Astrocyte of the spinal cord (primary cell): ENCODE measurements at regions not wholly inside any gene's neighbourhood (a gene's known extent, or its start where the extent isn't known, plus 50 kb on each side); places are given as distances from the start of the nearest gene placed in this dataset.
"Not testable (repeated sequence)": the region's sequence is repeated elsewhere in the genome, so short reads cannot be mapped to it uniquely, and the experiment has no call there.

Experiments
- DNase-seq: peaks from one replicate; pipeline ENCODE4 v3.0.0; 2011; ENCODE audit warnings: low read depth, low spot score
- H3K4me3 ChIP-seq: 2 replicates; pipeline ENCODE4 v1.5.1; 2011; ENCODE audit warnings: low read depth, mild to moderate bottlenecking, low read length, moderate library complexity
- CTCF ChIP-seq: IDR thresholded peaks from 2 replicates; pipeline ENCODE4 v1.5.1; 2012; ENCODE audit warnings: low read depth, mild to moderate bottlenecking, low read length, inconsistent platforms
- in situ Hi-C: cut with HindIII; loops from 2 replicates; pipeline ENCODE4 v1.10.0; 2017; ENCODE audit warnings: low sequenced_read_pairs

- no peak for DNase-seq
- no peak for TF ChIP-seq CTCF
- in situ Hi-C loops, result no loop called here
- H3K4me3 ChIP-seq, result no peak overlapping the region
Measured at GRCh38 chr4:138796761-138797160, 218.8 kb upstream of the NOCT start.

- in situ Hi-C loops, result no loop called here
- DNase-seq, result no peak
- no peak overlapping the region for H3K4me3 ChIP-seq
- TF ChIP-seq CTCF, result no peak
Measured at GRCh38 chr4:138790706-138791340, 224.8 kb upstream of the NOCT start.

- no peak for TF ChIP-seq CTCF
- in situ Hi-C loops, result no loop called here
Measured at GRCh38 chr4:138789796-138790195, 225.8 kb upstream of the NOCT start.

GRCh38 chr4:138788857-138789256 is 226.7 kb upstream of the NOCT start:
- no peak for TF ChIP-seq CTCF
- in situ Hi-C loops, result no loop called here
- no peak for DNase-seq
- H3K4me3 ChIP-seq, result no peak overlapping the region

More at GRCh38 chr4:138789796-138790195, 225.8 kb upstream of the NOCT start:
- H3K4me3 ChIP-seq, result no peak overlapping the region
- DNase-seq, result no peak

GRCh38 chr4:138788267-138788790 is 227.3 kb upstream of the NOCT start:
- no peak for DNase-seq
- no peak for TF ChIP-seq CTCF
- in situ Hi-C loops, result no loop called here
- H3K4me3 ChIP-seq, result no peak overlapping the region

- in situ Hi-C loops, DNase-seq, H3K4me3 ChIP-seq: not testable (repeated sequence)
Measured at GRCh38 chr4:138779761-138780160, 235.8 kb upstream of the NOCT start.

GRCh38 chr4:138775890-138776289 is 239.7 kb upstream of the NOCT start:
- no peak for TF ChIP-seq CTCF
- no peak for DNase-seq
- in situ Hi-C loops, result no loop called here
- H3K4me3 ChIP-seq, result no peak overlapping the region
